Left cardiac atrium (tissue), 4 donors: ENCODE measurements at regions not wholly inside any gene's neighbourhood (a gene's known extent, or its start where the extent isn't known, plus 50 kb on each side); places are given as distances from the start of the nearest gene placed in this dataset.
A peak's percentile ranks its signal among the peaks of the same experiment; 100 is the strongest.
"Not testable (repeated sequence)": the region's sequence is repeated elsewhere in the genome, so short reads cannot be mapped to it uniquely, and the experiment has no call there.

ENCODE experiments used
- ATAC-seq, 2 donors: fragments of 200-7000 bp; cut with Tn5 transposase; one replicate each; pipeline ENCODE4 v1.9.1; 2020; ENCODE audit warnings: mild to moderate bottlenecking in 2 of 2, moderate library complexity in 2 of 2
- DNase-seq: peaks from one replicate; pipeline ENCODE4 v3.0.0-alpha.2; 2020
- intact Hi-C, 2 donors: fragments of 100-400 bp; cut with DNase I; formaldehyde crosslinking; loops; one replicate each; pipeline versions ENCODE4 v1.14.1 to v1.15.1; 2022 to 2023
- donor health status: DM: no; HTN: yes; CAD: no.
- donor health status: DM: no; HTN: yes; CAD: no; lungs with severe emphysema.
- donor health status: DM: yes; HTN: yes; CAD: no.
- donor health status: Dilated cardiomyopathy.

GRCh38 chr12:9455516-9455915 is 152.2 kb downstream of the KLRB1 start:
- ATAC-seq, intact Hi-C loops: not testable (repeated sequence)
- DNase-seq = peak; percentile 22

GRCh38 chr12:9454021-9454420 is 153.7 kb downstream of the KLRB1 start:
- not testable (repeated sequence) for ATAC-seq

GRCh38 chr12:9450127-9450567 is 157.6 kb downstream of the KLRB1 start:
- intact Hi-C loops, ATAC-seq, DNase-seq: not testable (repeated sequence)

More at GRCh38 chr12:9454021-9454420, 153.7 kb downstream of the KLRB1 start:
- intact Hi-C loops, DNase-seq: not testable (repeated sequence)

GRCh38 chr12:9449657-9450126 is 158.0 kb downstream of the KLRB1 start:
- intact Hi-C loops = not testable (repeated sequence)

GRCh38 chr12:9449181-9449580 is 158.5 kb downstream of the KLRB1 start:
- DNase-seq (no peak), ATAC-seq (no peak)
- intact Hi-C loops = no loop called here

More at GRCh38 chr12:9449657-9450126, 158.0 kb downstream of the KLRB1 start:
- not testable (repeated sequence) for DNase-seq, ATAC-seq

GRCh38 chr12:9448648-9449047 is 159.1 kb downstream of the KLRB1 start:
- DNase-seq, ATAC-seq, intact Hi-C loops: not testable (repeated sequence)

GRCh38 chr12:9447791-9448614 is 159.7 kb downstream of the KLRB1 start:
- DNase-seq (peak; percentile 93), ATAC-seq (peak; percentile 97 to 98)
- intact Hi-C loops = not testable (repeated sequence)

- ATAC-seq = peak in 1 of 2 donors; percentile 53
- intact Hi-C loops, DNase-seq: not testable (repeated sequence)
Observed at GRCh38 chr12:9446883-9447761, 160.6 kb downstream of the KLRB1 start.

- intact Hi-C loops, DNase-seq, ATAC-seq: not testable (repeated sequence)
Observed at GRCh38 chr12:9440428-9440827, 167.3 kb downstream of the KLRB1 start.

- intact Hi-C loops = not testable (repeated sequence)
Observed at GRCh38 chr12:9435682-9436081, 172.0 kb downstream of the KLRB1 start.

GRCh38 chr12:9430385-9430784 is 177.3 kb downstream of the KLRB1 start:
- ATAC-seq, intact Hi-C loops, DNase-seq: not testable (repeated sequence)

More at GRCh38 chr12:9435682-9436081, 172.0 kb downstream of the KLRB1 start:
- ATAC-seq, DNase-seq: not testable (repeated sequence)

GRCh38 chr12:9428856-9429255 is 178.9 kb downstream of the KLRB1 start:
- DNase-seq, intact Hi-C loops, ATAC-seq: not testable (repeated sequence)

GRCh38 chr12:9425429-9425828 is 182.3 kb downstream of the KLRB1 start:
- intact Hi-C loops, ATAC-seq: not testable (repeated sequence)

GRCh38 chr12:9424175-9424740 is 183.5 kb downstream of the KLRB1 start:
- DNase-seq, ATAC-seq, intact Hi-C loops: not testable (repeated sequence)

More at GRCh38 chr12:9425429-9425828, 182.3 kb downstream of the KLRB1 start:
- DNase-seq = not testable (repeated sequence)

GRCh38 chr12:9422689-9423088 is 185.0 kb downstream of the KLRB1 start:
- ATAC-seq, DNase-seq, intact Hi-C loops: not testable (repeated sequence)

- DNase-seq, intact Hi-C loops, ATAC-seq: not testable (repeated sequence)
Observed at GRCh38 chr12:9421520-9422086, 186.1 kb downstream of the KLRB1 start.

GRCh38 chr12:9420817-9421519 is 186.7 kb downstream of the KLRB1 start:
- intact Hi-C loops, ATAC-seq, DNase-seq: not testable (repeated sequence)

GRCh38 chr12:9418669-9419041 is 189.1 kb downstream of the KLRB1 start:
- ATAC-seq, intact Hi-C loops, DNase-seq: not testable (repeated sequence)
